Astrocyte (in vitro differentiated cells and primary cell): ENCODE measurements at regions not wholly inside any gene's neighbourhood (a gene's known extent, or its start where the extent isn't known, plus 50 kb on each side); places are given as distances from the start of the nearest gene placed in this dataset.

ENCODE experiments used
- DNase-seq: peaks from one replicate; pipeline ENCODE4 v3.0.0-alpha.2; 2010; ENCODE audit warnings: low read depth
- FAIRE-seq: peaks from 2 replicates; lab custom pipeline; 2011; peaks lifted over from hg19 to GRCh38; lab: Jason Lieb, UNC
- H2AFZ ChIP-seq: 2 replicates; pipeline ENCODE4 v1.6.0; 2012; ENCODE audit warnings: low read depth, low read length, inconsistent platforms
- H3K27ac ChIP-seq: 2 replicates; pipeline ENCODE4 v1.5.1; 2011; ENCODE audit warnings: low read depth, low read length, inconsistent platforms
- H3K27me3 ChIP-seq: 2 replicates; pipeline ENCODE4 v1.6.0; 2011; ENCODE audit warnings: low read length, inconsistent platforms; ENCODE audit not compliant: insufficient read depth
- H3K36me3 ChIP-seq: 2 replicates; pipeline ENCODE4 v1.5.1; 2011; ENCODE audit warnings: low read length, inconsistent platforms; ENCODE audit not compliant: insufficient read depth
- H3K4me1 ChIP-seq: 2 replicates; pipeline ENCODE4 v1.5.1; 2011; ENCODE audit warnings: low read length, inconsistent platforms; ENCODE audit not compliant: insufficient read depth
- H3K4me2 ChIP-seq: 2 replicates; pipeline ENCODE4 v1.6.0; 2012; ENCODE audit warnings: low read length, inconsistent platforms
- H3K4me3 ChIP-seq: 2 replicates; pipeline ENCODE4 v1.5.1; 2011; ENCODE audit warnings: low read depth, mild to moderate bottlenecking, low read length, inconsistent platforms; ENCODE audit not compliant: insufficient read depth
- H3K79me2 ChIP-seq: 2 replicates; pipeline ENCODE4 v1.6.0; 2012; ENCODE audit warnings: mild to moderate bottlenecking, low read length, inconsistent platforms; ENCODE audit not compliant: insufficient read depth
- H3K9ac ChIP-seq: 2 replicates; pipeline ENCODE4 v1.6.0; 2012; ENCODE audit warnings: mild to moderate bottlenecking, low read length, inconsistent platforms
- H3K9me3 ChIP-seq: 2 replicates; pipeline ENCODE4 v1.5.1; 2012; ENCODE audit warnings: low read depth, mild to moderate bottlenecking, low read length, inconsistent platforms; ENCODE audit not compliant: insufficient read depth
- H4K20me1 ChIP-seq: 2 replicates; pipeline ENCODE4 v1.6.0; 2012; ENCODE audit warnings: low read length, inconsistent platforms; ENCODE audit not compliant: insufficient read depth
- H3K27ac Mint-ChIP-seq: one replicate; pipeline ENCODE4 v1.8.0; 2021; ENCODE audit warnings: mild to moderate bottlenecking, mixed read lengths; ENCODE audit not compliant: unreplicated experiment
- H3K27me3 Mint-ChIP-seq: one replicate; pipeline ENCODE4 v1.8.0; 2021; ENCODE audit warnings: low read depth, mixed read lengths; ENCODE audit not compliant: unreplicated experiment
- H3K36me3 Mint-ChIP-seq: one replicate; pipeline ENCODE4 v1.8.0; 2021; ENCODE audit warnings: low read depth, mixed read lengths; ENCODE audit not compliant: unreplicated experiment
- H3K4me1 Mint-ChIP-seq: one replicate; pipeline ENCODE4 v1.8.0; 2021; ENCODE audit warnings: low read depth, mixed read lengths; ENCODE audit not compliant: unreplicated experiment
- H3K4me3 Mint-ChIP-seq: one replicate; pipeline ENCODE4 v1.8.0; 2021; ENCODE audit warnings: mild to moderate bottlenecking, moderate library complexity, mixed read lengths; ENCODE audit not compliant: unreplicated experiment
- H3K9me3 Mint-ChIP-seq: one replicate; pipeline ENCODE4 v1.8.0; 2021; ENCODE audit warnings: mild to moderate bottlenecking, mixed read lengths; ENCODE audit not compliant: unreplicated experiment
- EZH2 ChIP-seq: IDR thresholded peaks from 2 replicates; pipeline ENCODE4 v1.6.1; 2012; ENCODE audit warnings: mild to moderate bottlenecking, low read length, inconsistent platforms; ENCODE audit not compliant: insufficient read depth
- TF ChIP-seq, protein P1 (sequence below): IDR thresholded peaks from 2 replicates; pipeline ENCODE4 v1.5.1; 2011; ENCODE audit warnings: low read depth, mild to moderate bottlenecking, inconsistent platforms, low read length, moderate library complexity; ENCODE audit not compliant: insufficient read depth

DNA sequence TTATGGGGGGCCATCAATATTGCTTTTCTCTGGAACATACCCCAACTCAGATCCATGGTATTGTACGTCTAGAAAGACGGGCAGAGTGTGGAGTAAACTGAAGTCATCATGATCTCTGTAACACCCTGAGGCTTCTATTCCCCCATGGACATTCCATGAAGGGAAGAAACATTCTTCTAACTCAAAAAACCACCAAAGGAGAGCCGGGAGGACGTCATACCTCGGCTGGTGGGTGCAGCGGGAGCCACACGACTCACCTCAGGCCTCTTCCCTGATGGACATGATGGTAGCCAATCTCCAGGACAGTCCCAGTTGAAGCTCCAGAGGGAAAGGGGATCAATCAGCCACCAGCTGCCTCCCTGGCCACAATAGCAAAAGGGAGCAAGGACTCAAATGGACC, 127.3 kb downstream of the MREG start:
- peaks cover 3% of the 10 kb centered on the region for H3K27me3 Mint-ChIP-seq
- H3K79me2 ChIP-seq, result no peaks in the 10 kb centered on the region
- H3K9ac ChIP-seq, result no peak overlapping the region
- FAIRE-seq, result no peak
- TF ChIP-seq, protein P1, sequence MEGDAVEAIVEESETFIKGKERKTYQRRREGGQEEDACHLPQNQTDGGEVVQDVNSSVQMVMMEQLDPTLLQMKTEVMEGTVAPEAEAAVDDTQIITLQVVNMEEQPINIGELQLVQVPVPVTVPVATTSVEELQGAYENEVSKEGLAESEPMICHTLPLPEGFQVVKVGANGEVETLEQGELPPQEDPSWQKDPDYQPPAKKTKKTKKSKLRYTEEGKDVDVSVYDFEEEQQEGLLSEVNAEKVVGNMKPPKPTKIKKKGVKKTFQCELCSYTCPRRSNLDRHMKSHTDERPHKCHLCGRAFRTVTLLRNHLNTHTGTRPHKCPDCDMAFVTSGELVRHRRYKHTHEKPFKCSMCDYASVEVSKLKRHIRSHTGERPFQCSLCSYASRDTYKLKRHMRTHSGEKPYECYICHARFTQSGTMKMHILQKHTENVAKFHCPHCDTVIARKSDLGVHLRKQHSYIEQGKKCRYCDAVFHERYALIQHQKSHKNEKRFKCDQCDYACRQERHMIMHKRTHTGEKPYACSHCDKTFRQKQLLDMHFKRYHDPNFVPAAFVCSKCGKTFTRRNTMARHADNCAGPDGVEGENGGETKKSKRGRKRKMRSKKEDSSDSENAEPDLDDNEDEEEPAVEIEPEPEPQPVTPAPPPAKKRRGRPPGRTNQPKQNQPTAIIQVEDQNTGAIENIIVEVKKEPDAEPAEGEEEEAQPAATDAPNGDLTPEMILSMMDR, result no peak
- no peak for TF ChIP-seq EZH2
- no peak overlapping the region for H3K4me3 Mint-ChIP-seq
- no peaks in the 10 kb centered on the region for H4K20me1 ChIP-seq
- no peaks in the 10 kb centered on the region for H3K27me3 ChIP-seq
- no peaks in the 10 kb centered on the region for H3K36me3 Mint-ChIP-seq
- H3K36me3 ChIP-seq, result no peaks in the 10 kb centered on the region
- H3K9me3 Mint-ChIP-seq, result peaks cover 12% of the 10 kb centered on the region
- H3K4me2 ChIP-seq, result no peak overlapping the region
- no peak overlapping the region for H3K4me3 ChIP-seq
- peak overlapping the region; percentile 65 for H3K27ac ChIP-seq
- H3K27ac Mint-ChIP-seq, result peak overlapping the region; percentile 75
- no peak overlapping the region for H2AFZ ChIP-seq
- H3K4me1 ChIP-seq, result peaks cover 4% of the 10 kb centered on the region
- DNase-seq, result no peak
- H3K9me3 ChIP-seq, result no peaks in the 10 kb centered on the region
- H3K4me1 Mint-ChIP-seq, result peaks cover 39% of the 10 kb centered on the region

- DNase-seq, result no peak
- H3K4me1 Mint-ChIP-seq, result peaks cover 44% of the 10 kb centered on the region
Measured at GRCh38 chr2:215885536-215885935, 127.8 kb downstream of the MREG start.

DNA sequence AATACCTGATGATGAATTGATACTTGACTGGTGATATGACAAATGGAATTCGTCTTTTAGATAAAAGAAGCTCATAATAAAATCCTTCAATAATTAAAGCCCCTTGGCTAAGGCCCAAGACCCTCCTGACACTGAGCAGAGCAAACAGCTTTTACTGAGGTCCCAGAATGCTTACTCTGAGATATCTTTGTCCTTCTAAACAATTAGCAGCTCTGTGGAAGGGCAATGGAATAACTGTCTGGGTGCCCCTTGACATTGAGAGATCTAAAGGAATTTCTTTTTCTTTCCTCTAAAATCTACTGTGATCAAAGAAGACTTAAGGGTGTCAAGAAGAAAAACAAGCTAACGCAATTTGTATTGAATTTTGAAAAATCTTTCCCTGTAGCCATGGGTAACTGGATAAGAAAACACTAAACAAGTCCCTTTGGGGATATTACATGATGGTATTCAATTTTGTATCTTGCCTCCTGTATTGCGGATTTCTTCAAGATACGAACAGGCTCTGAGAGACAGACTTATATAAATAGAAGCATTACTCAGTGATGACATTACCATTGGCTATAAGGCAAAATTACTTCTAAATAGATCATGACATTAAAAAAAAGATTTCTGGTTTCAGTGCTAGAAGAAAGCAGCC, 128.8 kb downstream of the MREG start:
- Mint-ChIP-seq H3K9me3 (peaks cover 12% of the 10 kb centered on the region), H3K4me3 (no peak overlapping the region), H3K27me3 (peaks cover 3% of the 10 kb centered on the region), H3K27ac (peak overlapping the region; percentile 86), H3K4me1 (peaks cover 44% of the 10 kb centered on the region), H3K36me3 (no peaks in the 10 kb centered on the region)
- H3K4me1 ChIP-seq, result peaks cover 4% of the 10 kb centered on the region
- no peaks in the 10 kb centered on the region for H3K79me2 ChIP-seq
- H3K27ac ChIP-seq, result peak overlapping the region; percentile 68
- H3K9ac ChIP-seq, result peak overlapping the region; percentile 57
- no peak for TF ChIP-seq EZH2
- TF ChIP-seq, protein P1, result no peak
- H3K4me3 ChIP-seq, result no peak overlapping the region
- H3K4me2 ChIP-seq, result peak overlapping the region; percentile 19
- FAIRE-seq, result no peak
- H3K27me3 ChIP-seq, result no peaks in the 10 kb centered on the region
- no peak overlapping the region for H2AFZ ChIP-seq
- DNase-seq, result peak; percentile 63
- H3K36me3 ChIP-seq, result no peaks in the 10 kb centered on the region
- no peaks in the 10 kb centered on the region for H4K20me1 ChIP-seq
- no peaks in the 10 kb centered on the region for H3K9me3 ChIP-seq

More at GRCh38 chr2:215885536-215885935, 127.8 kb downstream of the MREG start:
- Histone ChIP-seq H3K9me3 (no peaks in the 10 kb centered on the region), H3K4me3 (no peak overlapping the region), H2AFZ (no peak overlapping the region), H3K79me2 (no peaks in the 10 kb centered on the region), H3K36me3 (no peaks in the 10 kb centered on the region), H3K4me2 (no peak overlapping the region), H3K9ac (peak overlapping the region; percentile 57), H3K27ac (peak overlapping the region; percentile 65), H3K27me3 (no peaks in the 10 kb centered on the region), H3K4me1 (peaks cover 4% of the 10 kb centered on the region), H4K20me1 (no peaks in the 10 kb centered on the region)
- peak overlapping the region; percentile 75 for H3K27ac Mint-ChIP-seq
- no peak for FAIRE-seq
- H3K4me3 Mint-ChIP-seq, result no peak overlapping the region
- H3K27me3 Mint-ChIP-seq, result peaks cover 3% of the 10 kb centered on the region
- no peak for TF ChIP-seq EZH2
- TF ChIP-seq, protein P1, result no peak
- no peaks in the 10 kb centered on the region for H3K36me3 Mint-ChIP-seq
- peaks cover 12% of the 10 kb centered on the region for H3K9me3 Mint-ChIP-seq
